Loucy (cell line): ENCODE measurements at regions not wholly inside any gene's neighbourhood (a gene's known extent, or its start where the extent isn't known, plus 50 kb on each side); places are given as distances from the start of the nearest gene placed in this dataset.

Experiments used
- CTCF ChIP-seq: fragments of 200-600 bp; sonication (generic); conservative IDR thresholded peaks from 2 replicates; pipeline ENCODE4 v1.5.1; 2014; ENCODE audit warnings: mild to moderate bottlenecking, antibody characterized with exemption, low read length
- EZH2phosphoT487 ChIP-seq: fragments of 200-600 bp; IDR thresholded peaks from 2 replicates; pipeline ENCODE4 v1.6.1; 2018; ENCODE audit warnings: antibody characterized with exemption, mild to moderate bottlenecking, moderate library complexity, borderline replicate concordance

- TF ChIP-seq CTCF, result no peak
- no peak for TF ChIP-seq EZH2phosphoT487
Observed at GRCh38 chr7:106386958-106387357, 102.2 kb upstream of the NAMPT start.
